HTR-8/SVneo (cell line): ENCODE measurements at regions not wholly inside any gene's neighbourhood (a gene's known extent, or its start where the extent isn't known, plus 50 kb on each side); places are given as distances from the start of the nearest gene placed in this dataset.
A peak's percentile ranks its signal among the peaks of the same experiment; 100 is the strongest.

Experiments used
- DNase-seq: peaks from one replicate; pipeline ENCODE4 v3.0.0; 2011; ENCODE audit warnings: low spot score, mixed read lengths; ENCODE audit not compliant: insufficient read length
- FAIRE-seq: peaks from 2 replicates; lab custom pipeline; 2011; peaks lifted over from hg19 to GRCh38; lab: Jason Lieb, UNC

- DNase-seq, result no peak
- no peak for FAIRE-seq
These were observed 91.5 kb upstream of the ARRDC4 start for GRCh38 chr15:97868981-97869380.

DNA sequence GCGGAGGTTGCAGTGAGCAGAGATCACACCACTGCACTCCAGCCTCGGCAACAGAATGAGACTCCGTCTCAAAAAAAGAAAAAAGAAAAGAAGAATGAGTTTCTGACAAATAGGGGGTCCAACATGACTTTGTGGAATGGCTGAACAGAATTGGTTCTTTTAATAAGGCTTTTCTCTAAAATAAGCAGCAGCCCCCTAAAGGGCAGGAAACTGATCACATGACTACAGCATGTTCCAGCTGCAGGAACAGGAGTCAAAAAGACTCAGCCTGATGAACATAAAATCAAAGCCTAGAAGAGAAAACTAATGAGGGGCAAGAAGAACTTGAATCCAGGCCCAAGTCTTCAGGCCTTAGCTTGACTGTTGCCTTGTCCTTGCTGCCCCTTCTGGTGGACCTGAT is 89.7 kb upstream of the ARRDC4 start:
- no peak for FAIRE-seq
- DNase-seq, result no peak

GRCh38 chr15:97874139-97874538 is 86.4 kb upstream of the ARRDC4 start:
- FAIRE-seq (no peak), DNase-seq (no peak)

GRCh38 chr15:97875025-97875512 is 85.4 kb upstream of the ARRDC4 start:
- FAIRE-seq (no peak), DNase-seq (no peak)

GRCh38 chr15:97875513-97876280 is 84.8 kb upstream of the ARRDC4 start:
- DNase-seq (no peak), FAIRE-seq (no peak)

- no peak for FAIRE-seq
- no peak for DNase-seq
These were observed 84.2 kb upstream of the ARRDC4 start for GRCh38 chr15:97876281-97876675.

DNA sequence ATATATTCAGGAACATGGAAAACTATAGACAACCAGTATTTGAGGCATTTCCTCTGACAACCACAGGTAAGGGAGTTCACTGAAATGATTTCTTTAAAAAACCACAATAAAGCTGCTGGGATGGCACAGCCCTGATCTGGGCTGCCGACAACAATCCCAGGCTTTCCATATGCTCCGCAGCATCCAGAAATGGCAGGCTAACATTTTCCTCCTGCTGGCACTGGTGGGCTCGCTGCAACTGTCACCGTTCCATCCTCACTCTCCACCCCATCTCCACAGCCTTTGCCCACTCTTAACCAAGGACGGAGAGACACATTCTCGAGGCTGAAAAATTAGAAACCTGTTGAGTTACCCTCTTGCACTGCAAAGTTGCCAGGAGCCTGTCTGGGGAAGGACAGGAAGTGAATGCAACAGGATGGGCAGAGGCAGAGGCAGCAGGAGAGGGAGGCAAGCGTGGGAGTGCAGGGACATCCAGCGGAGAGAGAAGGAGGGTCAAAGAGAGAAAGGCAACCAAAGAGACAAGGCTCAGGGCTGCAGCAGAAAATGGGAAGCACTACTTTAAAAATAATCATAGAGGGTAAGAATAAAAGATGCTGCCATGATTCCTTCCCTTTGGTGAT is 79.0 kb upstream of the ARRDC4 start:
- DNase-seq (no peak), FAIRE-seq (no peak)

- FAIRE-seq, result no peak
- DNase-seq, result no peak
These were observed 75.9 kb upstream of the ARRDC4 start for GRCh38 chr15:97884513-97885131.

DNA sequence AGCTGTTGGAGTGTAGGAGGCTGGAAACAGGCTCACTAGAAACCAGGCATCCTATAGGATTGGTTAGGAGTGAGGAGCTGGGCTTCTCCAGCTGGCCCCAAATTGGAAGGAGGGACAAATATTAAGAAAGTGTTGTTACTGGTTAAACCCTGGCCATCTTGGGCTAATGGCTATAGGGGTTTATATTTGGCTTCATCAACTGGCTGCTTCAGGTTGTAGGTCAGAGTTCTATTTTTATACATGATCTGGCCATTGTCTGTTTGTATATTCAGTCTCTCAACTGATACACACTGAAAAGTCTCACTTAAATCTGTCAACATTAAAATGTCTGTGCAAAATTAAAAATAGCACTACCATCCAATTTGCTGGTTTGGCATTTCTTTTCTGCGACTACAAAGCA is 70.2 kb upstream of the ARRDC4 start:
- FAIRE-seq (no peak), DNase-seq (no peak)

- FAIRE-seq (no peak), DNase-seq (no peak)
These were observed 68.2 kb upstream of the ARRDC4 start for GRCh38 chr15:97892167-97892938.

GRCh38 chr15:97893967-97894366 is 66.5 kb upstream of the ARRDC4 start:
- FAIRE-seq, result no peak
- no peak for DNase-seq

DNA sequence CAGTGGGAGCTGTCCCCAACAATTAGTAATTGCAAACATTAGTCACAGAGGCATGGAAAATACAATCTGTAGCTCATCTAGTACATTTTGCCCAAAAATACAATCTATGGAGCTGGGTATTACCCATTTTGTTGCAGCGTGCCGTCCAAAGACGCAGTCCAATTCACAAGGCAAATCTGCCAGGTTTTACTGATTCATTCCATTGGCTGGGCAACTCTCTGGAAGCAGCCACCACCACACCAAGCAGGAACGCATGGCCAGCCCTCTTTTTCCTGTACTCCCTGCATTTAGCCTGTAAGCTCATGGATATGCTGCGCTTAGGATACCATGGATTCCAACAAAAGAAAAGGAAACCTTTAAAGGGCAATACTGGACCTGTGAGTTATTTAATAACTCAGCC is 60.5 kb upstream of the ARRDC4 start:
- no peak for FAIRE-seq
- DNase-seq, result no peak

DNA sequence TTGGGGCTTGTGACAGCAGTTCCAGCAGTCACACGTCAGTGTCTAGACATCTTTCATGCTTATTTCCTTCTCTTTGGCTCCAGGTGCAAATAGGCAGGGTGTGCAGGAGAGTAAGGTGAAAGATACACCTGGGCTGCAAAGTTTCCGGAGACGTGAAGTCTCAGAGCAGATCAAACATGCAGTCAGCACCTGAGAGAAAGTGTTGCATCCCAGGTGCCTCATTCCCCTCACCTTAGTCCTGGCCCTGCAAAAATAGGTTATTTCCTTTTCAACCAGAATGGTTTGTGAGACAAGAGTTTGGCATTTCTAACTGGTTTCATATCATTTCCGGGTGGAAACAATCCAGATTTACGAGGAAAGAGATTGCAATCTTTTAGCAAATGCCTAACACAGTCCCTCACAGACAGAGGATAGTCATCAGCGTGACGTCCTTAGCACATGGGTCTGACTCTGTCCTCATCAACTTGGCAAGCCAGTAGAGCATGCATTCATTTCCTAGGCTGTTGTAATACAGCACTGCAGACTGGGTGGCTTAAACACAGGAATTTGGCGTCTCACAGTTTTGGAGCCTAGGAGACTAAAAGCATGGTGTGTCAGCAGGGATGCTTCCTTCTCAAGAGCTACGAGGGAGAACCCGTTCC is 58.2 kb upstream of the ARRDC4 start:
- no peak for DNase-seq
- no peak for FAIRE-seq

DNA sequence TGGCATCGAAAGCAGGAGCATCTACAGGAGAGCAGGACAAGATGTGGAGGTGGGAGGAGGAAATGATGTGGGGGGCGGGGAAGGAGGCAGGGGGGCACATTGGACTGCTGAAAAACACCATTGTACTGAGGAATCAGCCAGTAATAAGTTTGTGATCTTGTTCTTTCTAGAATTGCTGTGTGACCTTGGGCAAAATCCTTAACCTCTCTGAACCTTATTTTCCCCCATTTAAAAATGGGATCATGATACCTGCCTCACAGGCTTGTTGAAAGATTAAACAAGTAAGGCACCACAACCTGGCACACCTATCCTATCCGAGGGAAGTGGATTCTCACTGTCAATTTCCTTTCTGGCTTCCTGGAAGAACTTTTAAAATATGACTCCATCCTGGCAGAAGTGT is 56.9 kb upstream of the ARRDC4 start:
- FAIRE-seq (no peak), DNase-seq (no peak)

DNA sequence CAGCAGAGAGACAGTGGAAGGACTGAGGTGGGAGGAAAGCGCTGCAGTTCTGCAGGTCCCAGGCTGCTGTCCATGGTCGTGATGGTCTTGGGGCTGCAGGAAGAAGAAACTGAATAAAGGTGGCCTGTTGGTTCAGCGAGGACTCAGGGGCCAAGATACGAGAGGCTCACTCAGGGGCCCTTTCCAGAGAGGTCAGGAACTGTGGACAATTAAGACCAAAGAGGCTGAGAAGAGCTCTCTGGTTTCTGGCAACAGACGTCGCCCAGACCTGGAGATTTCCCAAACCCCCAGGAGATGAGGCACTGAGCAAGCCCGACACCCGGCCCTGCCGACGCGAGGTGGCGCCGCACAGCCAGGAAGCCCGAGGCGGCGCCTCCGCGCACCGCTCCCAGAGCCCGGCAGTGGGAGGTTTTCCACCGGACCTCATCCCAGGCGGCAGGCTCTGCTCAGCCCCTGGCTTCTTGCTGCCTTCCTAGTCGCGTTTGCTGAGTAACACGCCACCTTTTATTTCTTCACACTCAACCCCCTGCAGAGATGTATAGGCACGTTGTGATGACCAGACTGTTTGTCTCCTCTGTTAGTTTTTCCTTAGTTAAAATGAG is 56.4 kb upstream of the ARRDC4 start:
- FAIRE-seq (no peak), DNase-seq (peak; percentile 67)

DNA sequence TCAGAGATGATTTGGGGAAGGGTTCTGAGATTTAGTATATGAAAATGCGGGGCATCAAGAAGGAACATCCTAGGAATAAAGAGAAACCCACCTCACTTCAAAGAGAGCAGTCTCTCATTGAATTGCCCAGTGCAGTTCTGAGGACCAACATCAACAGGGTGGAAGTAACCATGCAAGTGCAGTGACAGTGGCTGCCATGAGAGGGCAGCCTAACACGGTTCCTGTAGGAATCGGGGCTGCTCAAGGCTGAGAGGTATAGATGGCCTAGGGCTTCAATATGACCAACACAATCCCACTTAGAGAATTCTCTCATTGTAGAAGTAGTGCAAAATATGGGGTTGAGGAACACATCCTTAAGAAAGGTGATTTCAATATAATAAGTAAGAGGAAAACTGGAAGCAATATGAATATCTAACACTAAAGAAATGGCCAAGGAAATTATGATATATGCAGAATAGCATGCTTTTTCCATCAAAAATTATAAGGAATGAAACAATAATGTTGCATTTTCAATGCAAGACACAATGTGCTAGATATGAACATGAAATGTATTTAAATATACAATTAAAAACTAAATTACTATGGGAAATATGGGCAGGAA is 51.1 kb upstream of the ARRDC4 start:
- peak; percentile 44 for DNase-seq
- peak; percentile 59 for FAIRE-seq
